ENCODE measurements at regions not wholly inside any gene's neighbourhood (a gene's known extent, or its start where the extent isn't known, plus 50 kb on each side); places are given as distances from the start of the nearest gene placed in this dataset.

DNA sequence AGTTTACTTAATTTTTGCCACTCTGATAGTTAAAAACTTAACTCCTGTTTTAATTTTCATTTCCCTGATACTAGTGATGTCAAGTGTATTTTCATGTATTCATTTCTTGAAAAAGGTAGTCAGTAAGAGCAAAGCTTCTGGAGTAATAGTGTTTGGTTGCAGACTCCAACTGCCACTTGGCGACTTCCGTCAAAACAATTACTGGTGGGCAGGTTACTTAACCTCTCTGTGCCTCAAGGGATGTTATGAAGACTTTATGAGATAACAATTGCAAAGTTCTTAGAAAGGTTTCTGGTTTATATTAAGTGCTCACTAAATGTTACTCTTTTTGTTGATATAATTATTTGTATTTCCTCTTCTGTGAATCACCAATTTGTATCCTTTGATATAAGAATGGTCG lies 129.7 kb downstream of the NFKBIZ start:
- no peaks in the 10 kb centered on the region for H3K27me3 ChIP-seq (ENCODE audit: control insufficient read depth in 2 of 2, insufficient read depth in 2 of 2, low read length in 2 of 2)
- peaks cover 3% of the 10 kb centered on the region for H3K4me1 Mint-ChIP-seq

DNA sequence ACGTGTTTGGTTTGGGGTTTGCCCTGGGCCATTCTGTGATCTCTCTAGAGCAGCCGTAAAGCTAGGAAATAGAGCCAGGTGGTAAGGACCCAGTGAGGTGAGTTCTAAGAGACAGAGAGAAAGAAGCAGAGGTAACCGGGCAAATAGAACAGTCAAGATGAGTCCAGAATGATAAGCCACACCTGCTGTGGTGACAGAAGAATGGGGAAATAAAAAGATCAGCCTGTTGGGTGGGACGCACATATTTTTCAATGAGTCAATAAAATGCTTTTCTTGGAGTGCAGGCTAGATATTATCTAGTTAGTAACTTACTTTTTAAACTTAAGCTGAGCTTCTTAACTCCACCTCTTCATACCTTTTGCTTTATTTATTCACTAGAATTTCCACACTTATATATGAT lies 135.0 kb downstream of the NFKBIZ start:
- H2AFZ ChIP-seq (ENCODE audit: insufficient read depth, low read depth, low read length, poor library complexity, severe bottlenecking) = no peak overlapping the region
- H3K4me3 ChIP-seq (replicated peaks in 1 of 3; ENCODE audit: low read depth in 2 of 3, low read length in 3 of 3) = no peak overlapping the region
- H3K79me2 ChIP-seq (ENCODE audit: insufficient read depth, low read length) = no peaks in the 10 kb centered on the region
- H3K9me3 ChIP-seq (replicated peaks in 1 of 2; ENCODE audit: control insufficient read depth in 1 of 2, insufficient read depth in 1 of 2, low read length in 2 of 2) = no peaks in the 10 kb centered on the region
- Mint-ChIP-seq H3K4me1 (peaks cover 23% of the 10 kb centered on the region), H3K27ac (no peak overlapping the region), H3K36me3 (peaks cover 4% of the 10 kb centered on the region in 2 donors), H3K4me3 (no peak overlapping the region), H3K9me3 (peaks cover 0 to 8% (median 2%) of the 10 kb centered on the region in 7 donors), H3K27me3 (ENCODE audit: low read depth in 3 of 3) (no peaks in the 10 kb centered on the region)
- H4K20me1 ChIP-seq (ENCODE audit: insufficient read depth, low read length) = no peaks in the 10 kb centered on the region
- H3K4me2 ChIP-seq (replicated peaks; ENCODE audit: extremely low read depth, low read length, poor library complexity, severe bottlenecking) = no peak overlapping the region
- no peak for DNase-seq
- no peaks in the 10 kb centered on the region for H3K27me3 ChIP-seq (ENCODE audit: control insufficient read depth in 2 of 2, insufficient read depth in 2 of 2, low read length in 2 of 2)
- intact Hi-C loops (cut with micrococcal nuclease) = no loop called here
- no peak overlapping the region for H3K9ac ChIP-seq (ENCODE audit: insufficient read depth, low read length, poor library complexity, severe bottlenecking)
- no peak overlapping the region for H3K27ac ChIP-seq (ENCODE audit: low read depth in 1 of 2, low read length in 2 of 2)
- peaks cover 19 to 21% of the 10 kb centered on the region in 2 donors for H3K4me1 ChIP-seq (ENCODE audit: control insufficient read depth in 1 of 2, insufficient read depth in 2 of 2, low read length in 2 of 2)
- TF ChIP-seq, protein P1, sequence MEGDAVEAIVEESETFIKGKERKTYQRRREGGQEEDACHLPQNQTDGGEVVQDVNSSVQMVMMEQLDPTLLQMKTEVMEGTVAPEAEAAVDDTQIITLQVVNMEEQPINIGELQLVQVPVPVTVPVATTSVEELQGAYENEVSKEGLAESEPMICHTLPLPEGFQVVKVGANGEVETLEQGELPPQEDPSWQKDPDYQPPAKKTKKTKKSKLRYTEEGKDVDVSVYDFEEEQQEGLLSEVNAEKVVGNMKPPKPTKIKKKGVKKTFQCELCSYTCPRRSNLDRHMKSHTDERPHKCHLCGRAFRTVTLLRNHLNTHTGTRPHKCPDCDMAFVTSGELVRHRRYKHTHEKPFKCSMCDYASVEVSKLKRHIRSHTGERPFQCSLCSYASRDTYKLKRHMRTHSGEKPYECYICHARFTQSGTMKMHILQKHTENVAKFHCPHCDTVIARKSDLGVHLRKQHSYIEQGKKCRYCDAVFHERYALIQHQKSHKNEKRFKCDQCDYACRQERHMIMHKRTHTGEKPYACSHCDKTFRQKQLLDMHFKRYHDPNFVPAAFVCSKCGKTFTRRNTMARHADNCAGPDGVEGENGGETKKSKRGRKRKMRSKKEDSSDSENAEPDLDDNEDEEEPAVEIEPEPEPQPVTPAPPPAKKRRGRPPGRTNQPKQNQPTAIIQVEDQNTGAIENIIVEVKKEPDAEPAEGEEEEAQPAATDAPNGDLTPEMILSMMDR (IDR thresholded peaks at IDR 0.05) = no peak
- WGBS (ENCODE audit: insufficient coverage) = 95% methylated on average over 3 of the region's 4 CpGs
- H3K36me3 ChIP-seq (replicated peaks in 1 of 2; ENCODE audit: control insufficient read depth in 1 of 2, insufficient read depth in 2 of 2, low read length in 2 of 2) = no peaks in the 10 kb centered on the region

More for the DNA sequence above, 129.7 kb downstream of the NFKBIZ start:
- Histone ChIP-seq H3K79me2 (ENCODE audit: insufficient read depth, low read length) (no peaks in the 10 kb centered on the region), H3K27ac (ENCODE audit: low read depth in 1 of 2, low read length in 2 of 2) (no peak overlapping the region), H3K4me1 (ENCODE audit: control insufficient read depth in 1 of 2, insufficient read depth in 2 of 2, low read length in 2 of 2) (no peaks in the 10 kb centered on the region), H3K36me3 (replicated peaks in 1 of 2; ENCODE audit: control insufficient read depth in 1 of 2, insufficient read depth in 2 of 2, low read length in 2 of 2) (no peaks in the 10 kb centered on the region), H3K9me3 (replicated peaks in 1 of 2; ENCODE audit: control insufficient read depth in 1 of 2, insufficient read depth in 1 of 2, low read length in 2 of 2) (no peaks in the 10 kb centered on the region), H4K20me1 (ENCODE audit: insufficient read depth, low read length) (no peaks in the 10 kb centered on the region), H3K9ac (ENCODE audit: insufficient read depth, low read length, poor library complexity, severe bottlenecking) (no peak overlapping the region), H3K4me3 (replicated peaks in 1 of 3; ENCODE audit: low read depth in 2 of 3, low read length in 3 of 3) (no peak overlapping the region), H3K4me2 (replicated peaks; ENCODE audit: extremely low read depth, low read length, poor library complexity, severe bottlenecking) (no peak overlapping the region), H2AFZ (ENCODE audit: insufficient read depth, low read depth, low read length, poor library complexity, severe bottlenecking) (no peak overlapping the region)
- no peaks in the 10 kb centered on the region for H3K27me3 Mint-ChIP-seq (ENCODE audit: low read depth in 3 of 3)
- no CpG with 5 or more reads among the region's 3 CpGs for WGBS (ENCODE audit: insufficient coverage)
- no peak overlapping the region for H3K4me3 Mint-ChIP-seq
- TF ChIP-seq, protein P1 (IDR thresholded peaks at IDR 0.05) = no peak
- no peaks in the 10 kb centered on the region for H3K36me3 Mint-ChIP-seq
- DNase-seq = no peak
- intact Hi-C loops (cut with micrococcal nuclease) = no loop called here
- no peak overlapping the region for H3K27ac Mint-ChIP-seq
- H3K9me3 Mint-ChIP-seq = peaks cover 0 to 3% (median 0%) of the 10 kb centered on the region in 7 donors
